ENCODE measurements at regions not wholly inside any gene's neighbourhood (a gene's known extent, or its start where the extent isn't known, plus 50 kb on each side); places are given as distances from the start of the nearest gene placed in this dataset.

GRCh38 chr5:1743061-1743768 lies 56.4 kb downstream of the MRPL36 start:
- TF ChIP-seq POLR2A (IDR thresholded peaks at IDR 0.05; ENCODE audit: low read length) (no peak), GATA1 (IDR thresholded peaks at IDR 0.05; ENCODE audit: low read depth, low read length) (no peak)

Data from erythroblast (primary cell).